HepG2 (cell line): ENCODE measurements at regions not wholly inside any gene's neighbourhood (a gene's known extent, or its start where the extent isn't known, plus 50 kb on each side); places are given as distances from the start of the nearest gene placed in this dataset.
A peak's percentile ranks its signal among the peaks of the same experiment; 100 is the strongest.

ENCODE experiments used
- CEBPB ChIP-seq: IDR thresholded peaks from 2 replicates; pipeline ENCODE4 v1.6.1; 2011; ENCODE audit warnings: low read depth, low read length, improper control_type of control experiment, borderline replicate concordance
- DNMT1 ChIP-seq: sonication (generic); formaldehyde crosslinking; IDR thresholded peaks from 2 replicates; pipeline ENCODE4 v1.5.1; 2020; ENCODE audit warnings: mild to moderate bottlenecking, missing genetic modification reagents
- HIC2 ChIP-seq: sonication (generic); formaldehyde crosslinking; IDR thresholded peaks from 2 replicates; pipeline ENCODE4 v1.9.0; 2022; ENCODE audit warnings: low read depth, missing genetic modification reagents
- NFKB2 ChIP-seq: sonication (generic); formaldehyde crosslinking; IDR thresholded peaks from 2 replicates; pipeline ENCODE4 v1.4.0; 2020; ENCODE audit warnings: missing genetic modification reagents, borderline replicate concordance
- PRDM15 ChIP-seq: sonication (generic); formaldehyde crosslinking; IDR thresholded peaks from 2 replicates; pipeline ENCODE4 v1.4.0; 2020; ENCODE audit warnings: missing genetic modification reagents
- ZFAT ChIP-seq: sonication (generic); formaldehyde crosslinking; conservative IDR thresholded peaks from 2 replicates; pipeline ENCODE4 v1.8.1; 2023; ENCODE audit warnings: missing genetic modification reagents, inconsistent platforms
- ZNF180 ChIP-seq: sonication (generic); formaldehyde crosslinking; IDR thresholded peaks from 2 replicates; pipeline ENCODE4 v1.4.0; 2020; ENCODE audit warnings: low read depth, missing genetic modification reagents, borderline replicate concordance
- ZNF232 ChIP-seq: sonication (generic); formaldehyde crosslinking; IDR thresholded peaks from 2 replicates; pipeline ENCODE4 v1.4.0; 2020; ENCODE audit warnings: missing genetic modification reagents, borderline replicate concordance
- ZNF235 ChIP-seq: sonication (generic); formaldehyde crosslinking; IDR thresholded peaks from 2 replicates; pipeline ENCODE4 v1.8.1; 2023; ENCODE audit warnings: mild to moderate bottlenecking, missing genetic modification reagents, borderline replicate concordance
- ZNF3 ChIP-seq: IDR thresholded peaks from 2 replicates; pipeline ENCODE4 v1.7.0; 2017; ENCODE audit warnings: inconsistent platforms
- ZNF317 ChIP-seq: sonication (generic); formaldehyde crosslinking; IDR thresholded peaks from 2 replicates; pipeline ENCODE4 v1.5.0; 2020; ENCODE audit warnings: mild to moderate bottlenecking, missing genetic modification reagents
- ZNF33A ChIP-seq: sonication (generic); formaldehyde crosslinking; IDR thresholded peaks from 2 replicates; pipeline ENCODE4 v1.5.1; 2020; ENCODE audit warnings: missing genetic modification reagents, mild to moderate bottlenecking, moderate library complexity, borderline replicate concordance
- ZNF383 ChIP-seq: sonication (generic); formaldehyde crosslinking; IDR thresholded peaks from 2 replicates; pipeline ENCODE4 v1.4.0; 2020; ENCODE audit warnings: missing genetic modification reagents, mild to moderate bottlenecking, borderline replicate concordance
- ZNF547 ChIP-seq: sonication (generic); formaldehyde crosslinking; IDR thresholded peaks from 2 replicates; pipeline ENCODE4 v1.5.1; 2020; ENCODE audit warnings: mild to moderate bottlenecking, missing genetic modification reagents
- ZNF691 ChIP-seq: sonication (generic); formaldehyde crosslinking; IDR thresholded peaks from 2 replicates; pipeline ENCODE4 v1.4.0; 2020; ENCODE audit warnings: missing genetic modification reagents, low read depth, mild to moderate bottlenecking, borderline replicate concordance
- TF ChIP-seq, protein P1 (sequence below): sonication (generic); formaldehyde crosslinking; IDR thresholded peaks from 2 replicates; pipeline ENCODE4 v1.5.1; 2020; ENCODE audit warnings: mild to moderate bottlenecking, moderate library complexity, missing genetic modification reagents
- TF ChIP-seq, protein P2 (sequence below): sonication (generic); formaldehyde crosslinking; IDR thresholded peaks from 2 replicates; pipeline ENCODE4 v1.4.0; 2020; ENCODE audit warnings: missing genetic modification reagents

DNA sequence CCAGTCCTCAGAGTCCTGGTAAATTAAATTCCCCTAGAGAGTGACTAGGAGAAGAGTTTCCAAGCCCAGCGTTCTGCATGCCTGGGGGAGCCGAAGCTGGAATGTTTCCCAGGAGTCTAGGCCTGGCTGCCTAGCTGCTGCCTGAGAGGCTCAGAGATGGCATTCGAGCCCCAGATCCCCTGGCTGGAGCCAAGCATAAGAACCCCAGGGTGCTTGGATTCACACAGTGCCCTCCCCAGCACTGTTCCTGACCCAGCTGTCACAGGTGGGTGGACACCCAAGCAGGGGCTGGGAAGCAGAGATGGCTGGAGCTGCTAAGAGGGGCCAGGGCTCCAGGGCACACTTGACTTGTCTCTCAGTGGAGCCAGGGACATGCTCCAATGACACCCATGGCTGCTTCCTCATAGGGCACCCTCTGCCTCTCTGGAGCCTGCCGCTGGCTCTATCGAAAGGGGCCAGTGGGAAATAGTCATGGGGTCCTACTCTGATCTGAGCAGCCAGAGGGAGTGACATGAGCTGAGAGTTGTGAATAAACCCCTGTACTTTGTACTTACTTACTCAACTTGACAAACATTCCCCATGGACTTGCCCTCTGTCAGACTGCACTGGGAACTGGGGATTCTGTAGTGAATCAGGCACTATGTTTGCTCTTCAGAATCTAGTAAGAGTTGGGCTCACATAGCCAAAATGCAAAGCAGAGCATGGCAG lies 62.6 kb upstream of the XPA start (continued):
- TF ChIP-seq PRDM15 (CRISPR knock-in tag) (no peak), ZNF317 (CRISPR knock-in tag) (0 out of 2 replicates have a peak, but pooled peaks have one; percentile 59), ZNF547 (0 out of 2 replicates have a peak, but pooled peaks have one; percentile 21), ZFAT (CRISPR knock-in tag) (no peak), DNMT1 (CRISPR knock-in tag) (no peak), CEBPB (peak; percentile 68; the same call in 1 of the 2 replicates), ZNF383 (CRISPR knock-in tag) (no peak), ZNF232 (0 out of 2 replicates have a peak, but pooled peaks have one; percentile 37), ZNF180 (CRISPR knock-in tag) (no peak), ZNF691 (no peak), ZNF3 (CRISPR knock-in tag) (peak; percentile 54; the same call in 1 of the 2 replicates), NFKB2 (CRISPR knock-in tag) (no peak), ZNF235 (CRISPR knock-in tag) (no peak), HIC2 (CRISPR knock-in tag) (peak; percentile 72; the same call in 1 of the 2 replicates), ZNF33A (no peak)
- TF ChIP-seq, protein P1, sequence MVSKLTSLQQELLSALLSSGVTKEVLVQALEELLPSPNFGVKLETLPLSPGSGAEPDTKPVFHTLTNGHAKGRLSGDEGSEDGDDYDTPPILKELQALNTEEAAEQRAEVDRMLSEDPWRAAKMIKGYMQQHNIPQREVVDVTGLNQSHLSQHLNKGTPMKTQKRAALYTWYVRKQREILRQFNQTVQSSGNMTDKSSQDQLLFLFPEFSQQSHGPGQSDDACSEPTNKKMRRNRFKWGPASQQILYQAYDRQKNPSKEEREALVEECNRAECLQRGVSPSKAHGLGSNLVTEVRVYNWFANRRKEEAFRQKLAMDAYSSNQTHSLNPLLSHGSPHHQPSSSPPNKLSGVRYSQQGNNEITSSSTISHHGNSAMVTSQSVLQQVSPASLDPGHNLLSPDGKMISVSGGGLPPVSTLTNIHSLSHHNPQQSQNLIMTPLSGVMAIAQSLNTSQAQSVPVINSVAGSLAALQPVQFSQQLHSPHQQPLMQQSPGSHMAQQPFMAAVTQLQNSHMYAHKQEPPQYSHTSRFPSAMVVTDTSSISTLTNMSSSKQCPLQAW (CRISPR knock-in tag), result peak; percentile 21; the same call in 1 of the 2 replicates
- TF ChIP-seq, protein P2, sequence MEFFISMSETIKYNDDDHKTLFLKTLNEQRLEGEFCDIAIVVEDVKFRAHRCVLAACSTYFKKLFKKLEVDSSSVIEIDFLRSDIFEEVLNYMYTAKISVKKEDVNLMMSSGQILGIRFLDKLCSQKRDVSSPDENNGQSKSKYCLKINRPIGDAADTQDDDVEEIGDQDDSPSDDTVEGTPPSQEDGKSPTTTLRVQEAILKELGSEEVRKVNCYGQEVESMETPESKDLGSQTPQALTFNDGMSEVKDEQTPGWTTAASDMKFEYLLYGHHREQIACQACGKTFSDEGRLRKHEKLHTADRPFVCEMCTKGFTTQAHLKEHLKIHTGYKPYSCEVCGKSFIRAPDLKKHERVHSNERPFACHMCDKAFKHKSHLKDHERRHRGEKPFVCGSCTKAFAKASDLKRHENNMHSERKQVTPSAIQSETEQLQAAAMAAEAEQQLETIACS (CRISPR knock-in tag), result no peak
